Right renal pelvis (tissue), 4 donors: ENCODE measurements at regions not wholly inside any gene's neighbourhood (a gene's known extent, or its start where the extent isn't known, plus 50 kb on each side); places are given as distances from the start of the nearest gene placed in this dataset.

Experiments used
- DNase-seq, 4 donors: peaks; one replicate each; pipeline ENCODE4 v3.0.0-alpha.2; 2013; ENCODE audit warnings: low read depth in 4 of 4, low spot score in 3 of 4, missing footprints in 1 of 4

DNA sequence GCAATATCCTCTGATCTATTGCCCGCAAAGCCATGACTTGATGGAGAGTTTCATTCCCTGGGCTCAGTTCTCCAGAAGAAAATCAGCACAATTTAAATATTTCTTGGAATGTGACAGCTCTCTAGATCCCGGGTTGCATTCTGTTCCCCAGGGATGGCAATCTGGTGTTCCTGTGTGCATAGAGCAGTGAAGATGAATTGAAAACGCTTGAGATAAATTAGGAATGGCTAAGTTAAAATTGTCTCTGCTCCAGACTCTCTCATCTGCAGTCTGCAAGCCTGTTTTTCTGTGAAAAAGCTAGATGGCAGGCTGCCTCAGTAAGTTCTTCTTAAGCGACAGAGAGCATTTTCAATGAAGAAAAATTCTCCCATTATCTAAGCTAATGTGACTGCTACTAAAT lies 582.5 kb upstream of the MGAT4C start:
- DNase-seq: no peak

- no peak for DNase-seq
Measured at GRCh38 chr12:86838260-86838659, 582.1 kb upstream of the MGAT4C start.

- no peak for DNase-seq
Measured at GRCh38 chr12:86837246-86837645, 581.1 kb upstream of the MGAT4C start.

DNA sequence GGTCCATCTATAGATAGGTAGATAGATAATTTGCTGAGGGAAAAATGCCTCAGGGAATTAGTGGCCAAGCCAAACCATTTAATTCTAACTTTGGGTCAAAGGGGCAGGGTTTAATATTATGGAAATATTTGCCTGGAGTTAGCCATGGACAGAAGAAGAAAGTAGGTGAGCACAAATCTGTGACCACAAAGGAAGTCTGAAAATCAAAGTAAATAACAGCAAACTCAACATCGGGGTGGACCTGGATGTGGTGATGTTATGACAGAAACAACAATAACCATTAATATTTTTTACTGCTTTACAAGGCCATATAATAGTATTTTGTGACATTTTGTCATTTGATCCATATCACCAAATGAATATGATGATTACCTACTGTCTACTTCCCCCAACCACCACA lies 578.0 kb upstream of the MGAT4C start:
- DNase-seq: no peak

- DNase-seq: no peak
Measured at GRCh38 chr12:86827409-86827808, 571.2 kb upstream of the MGAT4C start.

DNA sequence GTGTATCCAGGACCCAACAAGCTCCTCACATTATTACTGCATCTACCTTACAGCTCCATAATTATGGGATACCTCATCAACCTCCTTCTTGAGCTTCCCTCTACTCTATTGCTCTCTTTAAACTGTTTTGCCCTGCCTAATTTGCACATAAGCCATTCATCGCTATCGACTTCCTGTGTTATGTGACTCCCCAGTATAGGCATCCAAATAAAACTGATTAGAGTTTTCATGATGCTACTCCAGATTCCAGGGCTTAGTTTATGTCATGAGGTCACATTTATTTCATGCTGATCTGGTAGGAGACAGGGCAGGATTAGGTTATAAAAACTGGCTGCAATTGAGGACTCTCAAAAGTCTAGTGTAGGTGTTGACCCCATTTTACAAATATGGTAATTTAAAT lies 569.9 kb upstream of the MGAT4C start:
- no peak for DNase-seq

DNA sequence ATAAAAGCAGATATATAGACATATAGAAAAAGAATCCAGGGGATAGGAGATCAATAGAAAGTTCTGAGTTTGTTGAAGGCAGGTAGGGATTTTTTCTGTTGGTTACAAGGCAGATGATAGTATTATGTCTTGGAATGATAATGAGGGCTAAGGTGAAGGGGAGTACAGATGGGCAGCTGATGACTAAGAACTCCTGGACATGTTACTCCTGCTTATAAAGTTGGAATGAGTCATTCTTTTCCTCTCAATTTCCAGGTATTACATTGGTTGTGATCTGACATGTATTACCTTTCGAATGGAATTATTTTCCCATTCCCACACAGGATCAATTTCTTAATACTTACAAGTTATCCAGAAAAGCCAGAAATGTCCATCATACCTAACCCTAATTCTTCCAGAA lies 545.2 kb upstream of the MGAT4C start:
- DNase-seq: no peak

GRCh38 chr12:86799616-86800015 lies 543.4 kb upstream of the MGAT4C start:
- no peak for DNase-seq

GRCh38 chr12:86796550-86796949 lies 540.4 kb upstream of the MGAT4C start:
- DNase-seq: no peak

DNA sequence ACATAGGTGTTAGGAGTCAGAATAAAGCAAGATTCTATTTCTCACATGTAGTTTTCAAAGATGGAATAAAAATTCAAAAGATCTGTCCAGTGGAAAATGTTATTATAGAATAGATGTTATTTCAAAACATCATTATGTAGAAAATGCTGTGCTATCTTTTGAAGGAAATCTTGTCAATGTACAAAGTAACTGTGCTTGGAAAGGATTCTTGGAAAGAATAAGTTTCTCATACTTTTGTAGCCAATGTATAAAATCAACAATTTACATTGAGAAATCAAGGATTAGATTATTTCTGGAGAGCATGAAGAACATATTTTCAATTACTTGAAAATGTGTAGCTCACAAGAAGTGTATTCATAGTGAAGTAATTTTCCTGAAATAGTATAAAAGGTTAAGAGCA lies 532.5 kb upstream of the MGAT4C start:
- no peak for DNase-seq

DNA sequence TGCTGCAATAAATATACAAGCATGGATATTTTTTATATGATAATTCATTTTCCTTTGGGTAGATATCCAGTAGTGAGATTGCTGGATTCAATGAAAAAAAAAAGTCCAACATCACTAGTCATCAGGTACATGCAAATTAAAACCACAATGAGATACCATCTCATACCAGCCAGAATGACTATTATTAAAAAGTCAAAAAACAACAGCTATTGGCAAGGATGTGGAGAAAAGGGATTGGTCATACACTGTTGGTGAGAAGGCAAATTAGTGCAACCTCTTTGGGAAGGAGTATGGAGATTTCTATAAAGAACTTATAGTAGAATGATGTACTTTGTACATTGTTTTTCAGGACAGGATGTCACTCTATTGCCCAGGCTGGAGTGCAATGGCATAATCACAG lies 531.2 kb upstream of the MGAT4C start:
- no peak for DNase-seq

- DNase-seq: no peak
Measured at GRCh38 chr12:86777325-86777724, 521.1 kb upstream of the MGAT4C start.

- DNase-seq: no peak
Measured at GRCh38 chr12:86774841-86775388, 518.7 kb upstream of the MGAT4C start.

- DNase-seq: no peak
Measured at GRCh38 chr12:86772696-86773095, 516.5 kb upstream of the MGAT4C start.

DNA sequence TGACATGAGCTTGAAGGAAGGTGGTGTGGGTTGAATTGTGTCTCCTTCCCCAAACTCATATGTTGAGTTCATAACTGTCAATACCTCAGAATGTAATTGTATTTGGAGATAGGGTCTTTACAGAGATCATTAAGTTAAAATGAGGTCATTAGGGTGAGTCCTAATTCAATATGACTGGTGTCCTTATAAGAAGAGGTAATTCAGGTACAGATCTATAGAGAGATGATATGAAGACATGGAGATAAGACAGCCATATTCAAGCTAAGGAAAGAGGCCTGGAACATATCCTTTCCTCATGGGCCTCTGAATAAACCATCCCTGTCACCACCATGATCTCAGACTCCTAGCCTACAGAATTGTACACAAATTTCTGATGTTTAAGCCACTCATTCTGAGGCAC lies 514.7 kb upstream of the MGAT4C start:
- DNase-seq: no peak

- DNase-seq: peak in 1 of 4 donors; percentile 5
Measured at GRCh38 chr12:86748894-86749293, 492.7 kb upstream of the MGAT4C start.

GRCh38 chr12:86744547-86745212 lies 488.5 kb upstream of the MGAT4C start:
- no peak for DNase-seq

DNA sequence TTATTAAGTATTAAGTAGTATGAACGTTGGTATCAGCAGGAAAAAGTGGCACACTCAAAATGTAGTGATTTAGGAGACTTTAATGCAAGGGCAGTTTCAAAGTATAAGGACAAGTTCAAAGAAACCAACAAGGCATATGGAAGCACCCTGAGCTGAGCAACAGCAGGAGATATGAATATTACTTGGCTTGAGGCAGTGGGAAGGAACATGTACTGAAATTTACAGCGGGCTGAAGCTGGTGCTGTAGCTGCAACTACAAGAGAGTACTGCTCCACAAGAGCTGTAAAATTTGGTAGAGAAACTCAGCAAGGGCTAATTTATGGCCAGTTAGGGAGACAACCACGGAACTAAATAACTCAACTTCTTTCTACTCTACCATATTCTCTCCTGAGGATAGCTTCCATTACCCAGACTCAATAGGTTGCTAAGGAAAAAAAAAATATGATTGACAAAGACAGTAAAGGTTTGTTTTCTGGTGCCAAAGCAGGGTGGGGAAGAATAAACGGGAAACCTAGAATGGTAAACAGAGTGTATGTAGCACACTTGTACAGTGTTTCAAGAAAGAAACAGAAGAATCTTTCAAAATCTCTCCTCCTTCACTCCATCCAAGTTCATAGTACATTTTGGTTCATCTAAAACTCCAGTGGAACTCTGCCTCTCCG lies 487.8 kb upstream of the MGAT4C start:
- DNase-seq: no peak

DNA sequence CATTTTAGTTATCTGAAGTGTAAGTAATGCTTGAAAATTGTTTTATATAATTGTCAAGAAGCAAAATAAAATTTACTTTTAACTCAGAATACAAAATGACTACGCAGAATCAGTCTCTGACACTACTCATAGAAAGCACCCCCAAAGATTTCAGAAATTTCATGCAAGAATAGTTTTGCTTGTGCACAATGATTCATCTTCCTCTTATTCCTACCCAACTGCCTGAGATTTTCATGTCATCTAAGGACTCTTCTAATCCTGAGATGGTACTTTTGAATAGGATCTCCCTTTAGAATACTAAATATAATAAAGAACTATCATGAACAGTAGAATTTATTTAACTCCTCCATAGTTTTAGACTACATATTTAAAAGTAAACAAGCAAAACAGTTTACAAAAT lies 485.3 kb upstream of the MGAT4C start:
- DNase-seq: no peak

DNA sequence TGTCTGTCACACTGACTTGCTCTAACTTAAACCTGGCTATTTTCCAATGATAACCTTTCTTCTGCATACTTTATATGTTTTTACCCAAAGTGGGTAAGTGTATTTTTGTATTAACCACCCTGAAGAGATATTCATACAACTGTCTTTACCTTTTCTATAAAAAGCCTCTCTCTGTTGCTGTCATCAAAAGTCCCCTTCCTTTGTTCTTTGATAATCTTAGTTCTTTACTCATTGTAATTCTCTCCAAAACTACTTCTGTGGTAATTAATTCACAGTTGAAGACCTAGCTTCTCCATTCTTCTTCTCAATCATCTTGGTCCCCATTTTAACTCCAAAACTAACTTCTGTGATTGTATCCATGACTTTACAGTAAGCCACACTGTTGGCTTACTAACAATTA lies 479.7 kb upstream of the MGAT4C start:
- no peak for DNase-seq

DNA sequence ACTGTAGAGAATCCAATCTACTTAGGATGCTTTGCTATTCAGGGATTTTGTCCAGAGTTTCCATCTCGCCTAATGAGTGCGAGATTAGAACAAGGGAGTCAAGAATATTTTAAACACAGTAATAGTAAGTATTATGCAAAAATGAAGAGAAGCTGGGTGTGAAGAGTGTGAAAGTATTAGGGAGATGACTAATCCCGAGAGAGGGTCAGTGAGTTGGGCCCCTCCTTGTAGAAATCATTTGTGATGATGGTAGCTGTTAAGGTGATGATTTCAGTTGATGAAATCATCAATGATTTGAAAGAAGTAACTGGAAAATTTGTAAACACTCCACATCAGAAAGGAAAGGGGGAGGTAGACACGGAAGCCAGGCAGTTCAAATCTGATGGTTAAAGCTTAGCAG lies 478.9 kb upstream of the MGAT4C start:
- no peak for DNase-seq

- DNase-seq: no peak
Measured at GRCh38 chr12:86730233-86730632, 474.0 kb upstream of the MGAT4C start.
